GM19395 (cell line): ENCODE measurements at regions not wholly inside any gene's neighbourhood (a gene's known extent, or its start where the extent isn't known, plus 50 kb on each side); places are given as distances from the start of the nearest gene placed in this dataset.
"Not testable (repeated sequence)": the region's sequence is repeated elsewhere in the genome, so short reads cannot be mapped to it uniquely, and the experiment has no call there.

Experiments used
- ATAC-seq: cut with Tn5 transposase; IDR thresholded peaks from one replicate; pipeline ENCODE4 v1.9.1; 2021; ENCODE audit warnings: mild to moderate bottlenecking, moderate library complexity; ENCODE audit not compliant: unreplicated experiment

GRCh38 chr4:64857198-64857597 lies 447.9 kb upstream of the TECRL start:
- no peak for ATAC-seq

GRCh38 chr4:64846417-64846816 lies 437.2 kb upstream of the TECRL start:
- ATAC-seq, result no peak

GRCh38 chr4:64829749-64830148 lies 420.5 kb upstream of the TECRL start:
- ATAC-seq, result no peak

GRCh38 chr4:64824591-64824990 lies 415.3 kb upstream of the TECRL start:
- ATAC-seq, result no peak

GRCh38 chr4:64822405-64822804 lies 413.2 kb upstream of the TECRL start:
- no peak for ATAC-seq

- no peak for ATAC-seq
These were observed 412.1 kb upstream of the TECRL start for GRCh38 chr4:64821219-64821976.

GRCh38 chr4:64814616-64815015 lies 405.4 kb upstream of the TECRL start:
- ATAC-seq, result no peak

GRCh38 chr4:64807821-64808220 lies 398.6 kb upstream of the TECRL start:
- no peak for ATAC-seq

- no peak for ATAC-seq
These were observed 390.5 kb upstream of the TECRL start for GRCh38 chr4:64799751-64800150.

GRCh38 chr4:64798828-64799227 lies 389.6 kb upstream of the TECRL start:
- not testable (repeated sequence) for ATAC-seq

- ATAC-seq, result no peak
These were observed 387.3 kb upstream of the TECRL start for GRCh38 chr4:64796581-64796980.

GRCh38 chr4:64784125-64784524 lies 374.9 kb upstream of the TECRL start:
- ATAC-seq, result no peak

- ATAC-seq, result peak; percentile 80
These were observed 372.6 kb upstream of the TECRL start for GRCh38 chr4:64781737-64782326.

- ATAC-seq, result no peak
These were observed 371.4 kb upstream of the TECRL start for GRCh38 chr4:64780664-64781063.

- no peak for ATAC-seq
These were observed 368.0 kb upstream of the TECRL start for GRCh38 chr4:64777286-64777685.

GRCh38 chr4:64776820-64777219 lies 367.6 kb upstream of the TECRL start:
- no peak for ATAC-seq

GRCh38 chr4:64774626-64775025 lies 365.4 kb upstream of the TECRL start:
- no peak for ATAC-seq

GRCh38 chr4:64771149-64771548 lies 361.9 kb upstream of the TECRL start:
- no peak for ATAC-seq

GRCh38 chr4:64767547-64767946 lies 358.3 kb upstream of the TECRL start:
- no peak for ATAC-seq

GRCh38 chr4:64766565-64766964 lies 357.3 kb upstream of the TECRL start:
- no peak for ATAC-seq

- no peak for ATAC-seq
These were observed 346.8 kb upstream of the TECRL start for GRCh38 chr4:64756016-64756415.

GRCh38 chr4:64747919-64748715 lies 338.9 kb upstream of the TECRL start:
- ATAC-seq, result no peak
